Activated T-helper 2 cell treated with anti-CD3 and anti-CD28 coated beads, Interferon-gamma antibody, Interleukin-2, Interleukin-4, amounts not matched to agents 10 μg/mL and 5 μg/mL and 100 μg/mL, durations not matched to agents 14 hours and 24 hours and 36 hours (primary cell): ENCODE measurements at regions not wholly inside any gene's neighbourhood (a gene's known extent, or its start where the extent isn't known, plus 50 kb on each side); places are given as distances from the start of the nearest gene placed in this dataset.
"Not testable (repeated sequence)": the region's sequence is repeated elsewhere in the genome, so short reads cannot be mapped to it uniquely, and the experiment has no call there.

Source experiments
- DNase-seq: peaks from one replicate; pipeline ENCODE4 v3.0.0; 2021; ENCODE audit warnings: low spot score
- H3K27ac Mint-ChIP-seq: one replicate; pipeline ENCODE4 v1.8.0; 2021; ENCODE audit warnings: mixed read lengths
- H3K27me3 Mint-ChIP-seq: one replicate; pipeline ENCODE4 v1.8.0; 2021; ENCODE audit warnings: low read depth, mixed read lengths
- H3K36me3 Mint-ChIP-seq: one replicate; pipeline ENCODE4 v1.8.0; 2021; ENCODE audit warnings: low read depth, mixed read lengths
- H3K4me1 Mint-ChIP-seq: one replicate; pipeline ENCODE4 v1.8.0; 2021; ENCODE audit warnings: low read depth, mixed read lengths
- H3K4me3 Mint-ChIP-seq: one replicate; pipeline ENCODE4 v1.8.0; 2021; ENCODE audit warnings: low read depth, mild to moderate bottlenecking, moderate library complexity, mixed read lengths
- H3K9me3 Mint-ChIP-seq: one replicate; pipeline ENCODE4 v1.8.0; 2021; ENCODE audit warnings: mixed read lengths
- intact Hi-C: fragments of 100-400 bp; cut with micrococcal nuclease; formaldehyde crosslinking; loops from one replicate; pipeline ENCODE4 v1.15.1; 2023

DNA sequence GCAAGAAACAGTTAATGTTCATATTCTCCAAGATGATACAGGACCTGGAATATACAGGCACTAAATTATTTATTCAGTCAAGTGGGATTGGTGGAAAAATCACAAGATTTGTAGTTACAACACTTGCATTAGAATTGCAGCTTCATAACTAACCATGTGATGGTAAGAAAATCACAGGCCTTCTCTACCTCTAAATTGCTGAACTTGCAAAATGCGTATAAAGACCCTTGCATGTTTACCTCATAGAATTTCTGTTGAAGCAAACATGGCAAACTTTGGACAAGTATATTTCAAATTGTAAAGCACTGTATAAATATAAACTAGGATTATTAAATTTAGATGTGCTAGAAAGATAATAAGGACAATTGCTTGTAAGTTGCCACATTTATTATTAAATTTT, 215.1 kb downstream of the TMA16 start:
- no peaks in the 10 kb centered on the region for H3K9me3 Mint-ChIP-seq
- intact Hi-C loops = no loop called here
- no peaks in the 10 kb centered on the region for H3K36me3 Mint-ChIP-seq
- no peaks in the 10 kb centered on the region for H3K27me3 Mint-ChIP-seq
- H3K27ac Mint-ChIP-seq = no peak overlapping the region
- DNase-seq = no peak
- H3K4me3 Mint-ChIP-seq = no peak overlapping the region
- H3K4me1 Mint-ChIP-seq = no peaks in the 10 kb centered on the region

GRCh38 chr4:163710158-163710557, 215.7 kb downstream of the TMA16 start:
- H3K4me3 Mint-ChIP-seq = no peak overlapping the region
- no peak for DNase-seq
- no peaks in the 10 kb centered on the region for H3K36me3 Mint-ChIP-seq
- H3K27me3 Mint-ChIP-seq = no peaks in the 10 kb centered on the region
- intact Hi-C loops = no loop called here
- no peaks in the 10 kb centered on the region for H3K9me3 Mint-ChIP-seq
- no peaks in the 10 kb centered on the region for H3K4me1 Mint-ChIP-seq
- H3K27ac Mint-ChIP-seq = no peak overlapping the region

- H3K27ac Mint-ChIP-seq, H3K4me1 Mint-ChIP-seq, H3K9me3 Mint-ChIP-seq, H3K36me3 Mint-ChIP-seq, H3K4me3 Mint-ChIP-seq, H3K27me3 Mint-ChIP-seq, intact Hi-C loops, DNase-seq: not testable (repeated sequence)
Measured at GRCh38 chr4:163724495-163724894, 230.0 kb downstream of the TMA16 start.

GRCh38 chr4:163726641-163727040, 232.2 kb downstream of the TMA16 start:
- no peaks in the 10 kb centered on the region for H3K9me3 Mint-ChIP-seq
- intact Hi-C loops = no loop called here
- H3K4me3 Mint-ChIP-seq = no peak overlapping the region
- no peaks in the 10 kb centered on the region for H3K27me3 Mint-ChIP-seq
- no peaks in the 10 kb centered on the region for H3K36me3 Mint-ChIP-seq
- no peak overlapping the region for H3K27ac Mint-ChIP-seq
- DNase-seq = no peak
- H3K4me1 Mint-ChIP-seq = no peaks in the 10 kb centered on the region

- H3K27ac Mint-ChIP-seq = no peak overlapping the region
- no peaks in the 10 kb centered on the region for H3K36me3 Mint-ChIP-seq
- no peak overlapping the region for H3K4me3 Mint-ChIP-seq
- no peaks in the 10 kb centered on the region for H3K27me3 Mint-ChIP-seq
- H3K9me3 Mint-ChIP-seq = no peaks in the 10 kb centered on the region
- no peaks in the 10 kb centered on the region for H3K4me1 Mint-ChIP-seq
- DNase-seq = no peak
- intact Hi-C loops = no loop called here
Measured at GRCh38 chr4:163731071-163731470, 236.6 kb downstream of the TMA16 start.

GRCh38 chr4:163732473-163732872, 238.0 kb downstream of the TMA16 start:
- Mint-ChIP-seq H3K9me3 (no peaks in the 10 kb centered on the region), H3K4me1 (no peaks in the 10 kb centered on the region), H3K4me3 (no peak overlapping the region), H3K27me3 (no peaks in the 10 kb centered on the region), H3K27ac (no peak overlapping the region), H3K36me3 (no peaks in the 10 kb centered on the region)
- intact Hi-C loops = no loop called here
- DNase-seq = no peak

DNA sequence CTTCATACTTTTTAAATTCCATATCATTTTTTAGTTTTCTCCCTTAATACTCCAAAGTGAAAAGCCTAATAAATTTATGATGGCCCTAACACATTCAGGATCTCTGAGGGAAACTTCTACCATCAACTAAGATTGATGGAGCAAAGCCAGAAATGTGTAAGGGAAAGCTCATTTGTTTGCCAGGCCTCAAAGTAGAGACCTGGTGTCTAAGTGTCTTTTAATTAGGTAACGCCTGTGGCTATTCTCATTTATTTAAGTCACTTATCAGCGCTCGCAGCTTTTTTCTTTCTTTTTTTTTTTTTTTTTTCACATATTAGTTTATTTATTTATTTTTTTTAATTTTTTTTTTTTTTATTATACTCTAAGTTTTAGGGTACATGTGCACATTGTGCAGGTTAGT, 242.4 kb downstream of the TMA16 start:
- H3K4me1 Mint-ChIP-seq = no peaks in the 10 kb centered on the region
- H3K27me3 Mint-ChIP-seq = no peaks in the 10 kb centered on the region
- DNase-seq = no peak
- no peaks in the 10 kb centered on the region for H3K36me3 Mint-ChIP-seq
- H3K4me3 Mint-ChIP-seq = no peak overlapping the region
- intact Hi-C loops = no loop called here
- no peak overlapping the region for H3K27ac Mint-ChIP-seq
- H3K9me3 Mint-ChIP-seq = no peaks in the 10 kb centered on the region

DNA sequence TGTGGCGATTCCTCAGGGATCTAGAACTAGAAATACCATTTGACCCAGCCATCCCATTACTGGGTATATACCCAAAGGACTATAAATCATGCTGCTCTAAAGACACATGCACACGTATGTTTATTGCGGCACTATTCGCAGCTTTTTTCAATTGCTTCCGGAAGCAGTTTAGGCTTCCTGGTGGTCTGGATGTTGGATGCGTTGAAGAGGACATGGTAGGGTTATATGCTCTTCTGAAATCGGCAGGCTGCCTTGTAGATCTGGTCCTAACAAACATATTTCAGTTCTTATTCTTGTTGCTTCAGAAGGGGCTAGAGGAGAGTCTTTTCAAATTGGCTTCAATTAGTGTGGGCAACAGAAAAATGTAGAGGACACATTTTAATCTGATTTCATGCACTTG, 243.4 kb downstream of the TMA16 start:
- H3K4me1 Mint-ChIP-seq, DNase-seq, H3K9me3 Mint-ChIP-seq, intact Hi-C loops, H3K36me3 Mint-ChIP-seq, H3K4me3 Mint-ChIP-seq, H3K27me3 Mint-ChIP-seq, H3K27ac Mint-ChIP-seq: not testable (repeated sequence)

- no peak for DNase-seq
- Mint-ChIP-seq H3K4me1 (no peaks in the 10 kb centered on the region), H3K9me3 (no peaks in the 10 kb centered on the region), H3K27me3 (no peaks in the 10 kb centered on the region), H3K27ac (no peak overlapping the region), H3K36me3 (no peaks in the 10 kb centered on the region), H3K4me3 (no peak overlapping the region)
- intact Hi-C loops = no loop called here
Measured at GRCh38 chr4:163738521-163738920, 244.0 kb downstream of the TMA16 start.

DNA sequence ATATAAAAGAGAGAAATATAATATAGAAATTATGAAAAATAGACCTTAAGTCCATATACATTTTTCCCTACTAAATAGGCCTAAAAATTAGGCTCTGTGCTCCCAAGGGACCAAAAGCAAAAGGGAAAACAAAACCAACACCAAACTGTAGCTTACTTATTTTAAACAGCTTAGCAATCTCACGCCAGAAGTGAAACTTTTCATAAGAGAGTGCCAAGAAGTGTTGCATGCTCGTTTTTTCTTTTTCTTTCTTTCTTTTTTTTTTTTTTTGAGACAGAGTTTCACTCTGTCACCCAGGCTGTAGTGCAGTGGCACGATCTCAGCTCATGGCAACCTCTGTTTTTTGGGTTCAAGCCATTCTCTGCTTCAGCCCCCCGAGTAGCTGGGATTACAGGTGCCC, 250.4 kb downstream of the TMA16 start:
- H3K27ac Mint-ChIP-seq = no peak overlapping the region
- H3K4me1 Mint-ChIP-seq = no peaks in the 10 kb centered on the region
- no peak overlapping the region for H3K4me3 Mint-ChIP-seq
- H3K9me3 Mint-ChIP-seq = no peaks in the 10 kb centered on the region
- no peaks in the 10 kb centered on the region for H3K27me3 Mint-ChIP-seq
- intact Hi-C loops = no loop called here
- H3K36me3 Mint-ChIP-seq = no peaks in the 10 kb centered on the region
- no peak for DNase-seq

GRCh38 chr4:163747293-163747692, 252.8 kb downstream of the TMA16 start:
- DNase-seq = no peak
- intact Hi-C loops = no loop called here
- Mint-ChIP-seq H3K4me3 (no peak overlapping the region), H3K4me1 (no peaks in the 10 kb centered on the region), H3K9me3 (no peaks in the 10 kb centered on the region), H3K27ac (no peak overlapping the region), H3K36me3 (no peaks in the 10 kb centered on the region), H3K27me3 (no peaks in the 10 kb centered on the region)

DNA sequence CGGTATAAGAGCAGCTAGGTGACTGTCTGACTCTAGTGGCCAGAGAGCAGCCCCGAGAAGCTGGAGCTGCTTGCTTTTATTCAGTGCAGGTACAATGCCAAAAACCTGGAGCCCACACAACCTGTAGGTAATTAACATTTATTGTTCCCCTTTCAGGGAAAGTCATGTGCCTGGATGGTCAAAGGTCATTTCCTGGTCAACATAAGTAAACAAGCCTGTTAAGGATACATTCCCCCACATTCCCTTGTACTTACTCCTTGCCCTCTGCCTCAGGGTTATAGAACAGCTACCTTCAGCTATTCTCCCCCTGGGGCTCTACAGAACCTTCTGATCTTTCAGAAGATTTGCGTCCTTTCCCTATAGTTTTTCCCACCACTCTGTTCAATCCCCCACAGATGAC, 253.4 kb downstream of the TMA16 start:
- H3K4me3 Mint-ChIP-seq = no peak overlapping the region
- H3K36me3 Mint-ChIP-seq = no peaks in the 10 kb centered on the region
- intact Hi-C loops = no loop called here
- no peaks in the 10 kb centered on the region for H3K9me3 Mint-ChIP-seq
- no peaks in the 10 kb centered on the region for H3K27me3 Mint-ChIP-seq
- no peaks in the 10 kb centered on the region for H3K4me1 Mint-ChIP-seq
- no peak overlapping the region for H3K27ac Mint-ChIP-seq
- DNase-seq = no peak

DNA sequence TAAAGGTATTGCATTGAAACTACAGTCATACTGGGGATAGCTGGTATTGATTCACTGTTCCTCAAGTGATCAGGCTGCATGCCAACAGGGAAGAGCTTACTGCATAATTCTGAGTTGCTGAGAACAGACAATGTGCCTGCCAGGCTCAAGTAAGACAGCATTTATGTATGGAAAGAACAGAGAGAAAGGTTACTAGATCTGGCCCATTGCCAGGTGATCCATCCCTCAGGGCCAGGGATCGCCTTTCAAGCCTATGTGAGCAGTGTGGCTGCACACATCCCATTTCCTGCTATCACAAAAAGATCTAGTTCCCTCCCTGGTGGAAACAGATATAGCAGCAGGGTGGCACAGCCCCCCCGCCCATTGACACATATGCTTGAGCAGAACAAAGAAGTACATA, 254.0 kb downstream of the TMA16 start:
- no peaks in the 10 kb centered on the region for H3K36me3 Mint-ChIP-seq
- H3K4me1 Mint-ChIP-seq = no peaks in the 10 kb centered on the region
- H3K27me3 Mint-ChIP-seq = no peaks in the 10 kb centered on the region
- intact Hi-C loops = no loop called here
- no peak overlapping the region for H3K27ac Mint-ChIP-seq
- no peaks in the 10 kb centered on the region for H3K9me3 Mint-ChIP-seq
- DNase-seq = no peak
- H3K4me3 Mint-ChIP-seq = no peak overlapping the region

GRCh38 chr4:163755013-163755412, 260.5 kb downstream of the TMA16 start:
- Mint-ChIP-seq H3K4me3 (no peak overlapping the region), H3K36me3 (no peaks in the 10 kb centered on the region), H3K9me3 (no peaks in the 10 kb centered on the region), H3K27ac (no peak overlapping the region), H3K4me1 (no peaks in the 10 kb centered on the region), H3K27me3 (no peaks in the 10 kb centered on the region)
- no peak for DNase-seq
- intact Hi-C loops = loop anchor here (2.0 kb wide), 1 partner anchor 204 kb away; no protein-coding TSS in a partner anchor
